H1 (cell line): ENCODE measurements at regions not wholly inside any gene's neighbourhood (a gene's known extent, or its start where the extent isn't known, plus 50 kb on each side); places are given as distances from the start of the nearest gene placed in this dataset.

Source experiments
- CTCF ChIA-PET: fragments of 300-600 bp; sonication (Branson Sonifier 250); formaldehyde crosslinking; loops from one replicate; lab custom pipeline; 2021; ENCODE audit not compliant: partially characterized antibody; lab: Charles Lee
- POLR2A ChIA-PET: fragments of 300-600 bp; sonication (Branson Sonifier 250); formaldehyde crosslinking; loops from one replicate; lab custom pipeline; 2021; ENCODE audit warnings: inconsistent platforms; ENCODE audit not compliant: partially characterized antibody; lab: Charles Lee
- DNase-seq, 2 experiments: peaks; one replicate each; pipeline versions ENCODE4 v3.0.0 to v3.0.0-alpha.2; 2010 to 2022; ENCODE audit warnings: low spot score in 2 of 2, low read depth in 1 of 2, mixed read lengths in 1 of 2
- FAIRE-seq: peaks from 2 replicates; lab custom pipeline; 2011; peaks lifted over from hg19 to GRCh38; lab: Jason Lieb, UNC
- H2AFZ ChIP-seq: 2 replicates; pipeline ENCODE4 v1.8.1; 2012; ENCODE audit warnings: low read length, inconsistent platforms
- H2AK5ac ChIP-seq: 2 replicates; pipeline ENCODE4 v1.6.1; 2013; ENCODE audit warnings: low read depth, low read length
- H2BK120ac ChIP-seq: replicated peaks from 2 replicates; pipeline ENCODE3; 2013; ENCODE audit warnings: low read depth, low read length, inconsistent platforms
- H2BK12ac ChIP-seq: 2 replicates; pipeline ENCODE4 v1.6.1; 2013; ENCODE audit warnings: low read depth, low read length
- H2BK15ac ChIP-seq: 2 replicates; pipeline ENCODE4 v1.6.1; 2013; ENCODE audit warnings: low read length
- H2BK20ac ChIP-seq: 2 replicates; pipeline ENCODE4 v1.6.1; 2013; ENCODE audit warnings: low read length
- H2BK5ac ChIP-seq: 2 replicates; pipeline ENCODE4 v1.6.1; 2013; ENCODE audit warnings: low read depth, low read length
- H3K14ac ChIP-seq: 2 replicates; pipeline ENCODE4 v1.6.1; 2013; ENCODE audit warnings: inconsistent platforms; ENCODE audit not compliant: insufficient read length
- H3K18ac ChIP-seq: 2 replicates; pipeline ENCODE4 v1.6.1; 2013; ENCODE audit warnings: low read length; ENCODE audit errors: extremely low read depth
- H3K23ac ChIP-seq: 2 replicates; pipeline ENCODE4 v1.6.1; 2013; ENCODE audit warnings: inconsistent platforms; ENCODE audit not compliant: insufficient read length
- H3K23me2 ChIP-seq: 2 replicates; pipeline ENCODE4 v1.6.1; 2013; ENCODE audit warnings: low read depth, low read length
- H3K27ac ChIP-seq: 2 replicates; pipeline ENCODE4 v1.6.1; 2011; ENCODE audit warnings: low read depth, low read length, inconsistent platforms
- H3K27me3 ChIP-seq, 4 experiments: replicated peaks in 1 of 4; 1 replicate in 1 of 4; 2 replicates in 3 of 4; pipeline versions ENCODE4 v1.6.1 to v1.8.1; 2011 to 2013; ENCODE audit warnings: low read length in 3 of 4, mild to moderate bottlenecking in 3 of 4, inconsistent platforms in 2 of 4, mixed read lengths in 2 of 4, moderate library complexity in 1 of 4; ENCODE audit not compliant: control insufficient read depth in 3 of 4, insufficient read depth in 3 of 4; ENCODE audit errors: extremely low read depth in 1 of 4
- H3K36me3 ChIP-seq, 4 experiments: 2 replicates each; pipeline versions ENCODE4 v1.6.1 to v1.8.1; 2011 to 2013; ENCODE audit warnings: mild to moderate bottlenecking in 4 of 4, low read length in 3 of 4, moderate library complexity in 2 of 4, control low read depth in 1 of 4, inconsistent platforms in 1 of 4; ENCODE audit not compliant: insufficient read depth in 4 of 4, control insufficient read depth in 2 of 4
- H3K4ac ChIP-seq: replicated peaks from 2 replicates; pipeline ENCODE3; 2013; ENCODE audit warnings: low read length, low read depth, mixed read lengths, inconsistent platforms; ENCODE audit not compliant: insufficient read length
- H3K4me1 ChIP-seq, 4 experiments: replicated peaks in 1 of 4; 1 replicate in 1 of 4; 2 replicates in 3 of 4; pipeline versions ENCODE4 v1.6.1 to v1.8.1; 2011 to 2013; ENCODE audit warnings: low read length in 3 of 4, inconsistent platforms in 2 of 4, mixed read lengths in 1 of 4; ENCODE audit not compliant: insufficient read depth in 4 of 4, control insufficient read depth in 3 of 4
- H3K4me2 ChIP-seq, 2 experiments: 2 replicates each; pipeline versions ENCODE4 v1.6.1 to v1.8.1; 2011 to 2013; ENCODE audit warnings: low read depth in 2 of 2, low read length in 2 of 2, control low read depth in 1 of 2, inconsistent platforms in 1 of 2, mild to moderate bottlenecking in 1 of 2; ENCODE audit not compliant: insufficient read depth in 1 of 2
- H3K4me3 ChIP-seq, 4 experiments: fragments of 200-600, 300-600 bp in 1 of 4; sonication (generic), shearing (Covaris generic), sonication (Bioruptor Twin) in 1 of 4; 2 replicates each; pipeline versions ENCODE4 v1.5.1 to v1.8.1; 2011 to 2016; ENCODE audit warnings: low read length in 4 of 4, low read depth in 3 of 4, control low read depth in 2 of 4, inconsistent platforms in 2 of 4, mild to moderate bottlenecking in 2 of 4, mixed read lengths in 1 of 4, moderate library complexity in 1 of 4; ENCODE audit not compliant: insufficient read depth in 2 of 4; ENCODE audit errors: extremely low read depth in 1 of 4
- H3K56ac ChIP-seq: replicated peaks from 2 replicates; pipeline ENCODE3; 2013; ENCODE audit warnings: low read depth, mild to moderate bottlenecking, mixed read lengths, low read length, inconsistent platforms; ENCODE audit not compliant: insufficient read length
- H3K79me1 ChIP-seq: 2 replicates; pipeline ENCODE4 v1.6.1; 2013; ENCODE audit warnings: low read depth, low read length, control low read depth
- H3K79me2 ChIP-seq, 2 experiments: 2 replicates each; pipeline versions ENCODE4 v1.6.1 to v1.8.1; 2012 to 2013; ENCODE audit warnings: low read length in 2 of 2, mild to moderate bottlenecking in 2 of 2, inconsistent platforms in 1 of 2; ENCODE audit not compliant: insufficient read depth in 2 of 2, control insufficient read depth in 1 of 2
- H3K9ac ChIP-seq, 4 experiments: replicated peaks in 1 of 4; 1 replicate in 1 of 4; 2 replicates in 3 of 4; pipeline versions ENCODE4 v1.6.1 to v1.8.1; 2011 to 2013; ENCODE audit warnings: low read depth in 3 of 4, low read length in 3 of 4, control low read depth in 2 of 4, mild to moderate bottlenecking in 2 of 4, moderate library complexity in 2 of 4, inconsistent platforms in 1 of 4; ENCODE audit errors: extremely low read depth in 1 of 4
- H3K9me3 ChIP-seq, 2 experiments: 2 replicates each; pipeline versions ENCODE4 v1.6.1 to v1.8.1; 2012 to 2013; ENCODE audit warnings: mild to moderate bottlenecking in 2 of 2, moderate library complexity in 2 of 2, control low read depth in 1 of 2, inconsistent platforms in 1 of 2, low read depth in 1 of 2, low read length in 1 of 2, mixed read lengths in 1 of 2; ENCODE audit not compliant: insufficient read depth in 2 of 2
- H4K20me1 ChIP-seq, 2 experiments: replicated peaks in 1 of 2; 2 replicates each; pipeline versions ENCODE3 to v1.8.1; 2011 to 2013; ENCODE audit warnings: inconsistent platforms in 2 of 2, low read length in 2 of 2, mild to moderate bottlenecking in 1 of 2; ENCODE audit not compliant: insufficient read depth in 2 of 2, control insufficient read depth in 1 of 2
- H4K5ac ChIP-seq: 2 replicates; pipeline ENCODE4 v1.6.1; 2013; ENCODE audit warnings: low read length, low read depth, mixed read lengths, inconsistent platforms; ENCODE audit not compliant: insufficient read length
- H4K8ac ChIP-seq: 2 replicates; pipeline ENCODE4 v1.8.0; 2013; ENCODE audit warnings: mild to moderate bottlenecking, moderate library complexity, low read length, inconsistent platforms; ENCODE audit not compliant: insufficient read depth; ENCODE audit errors: extremely low read depth
- H4K91ac ChIP-seq: replicated peaks from 2 replicates; pipeline ENCODE3; 2013; ENCODE audit warnings: low read length, mixed read lengths, inconsistent platforms; ENCODE audit not compliant: insufficient read length
- E2F6 ChIP-seq: IDR thresholded peaks from 2 replicates; pipeline ENCODE4 v1.6.1; 2012; ENCODE audit warnings: inconsistent platforms
- YY1 ChIP-seq: IDR thresholded peaks from 2 replicates; pipeline ENCODE4 v1.6.1; 2011; ENCODE audit warnings: low read depth, mild to moderate bottlenecking, low read length
- WGBS, 2 experiments: shearing (Covaris generic) in 1 of 2; methylation state at CpG; one replicate each; pipeline versions ENCODE4 v1.1.6 to v1.1.7; 2013 to 2015; ENCODE audit warnings: low lambda C conversion rate in 2 of 2, mixed read lengths in 2 of 2, inconsistent platforms in 1 of 2, low coverage in 1 of 2, missing lambda C conversion rate in 1 of 2; ENCODE audit not compliant: insufficient replicate concordance in 2 of 2, insufficient coverage in 1 of 2, insufficient read length in 1 of 2; ENCODE audit errors: extremely low coverage in 1 of 2, missing lambda C conversion rate in 1 of 2; 5-methylcytosine and 5-hydroxymethylcytosine counted together

GRCh38 chr3:128556384-128556783 lies 63.4 kb upstream of the GATA2 start:
- no peak overlapping the region for H3K4ac ChIP-seq
- H3K4me1 ChIP-seq = peaks cover 0 to 10% (median 7%) of the 10 kb centered on the region in 4 experiments; a peak in 6 of 7 replicates
- H3K27me3 ChIP-seq = peaks cover 0 to 29% (median 27%) of the 10 kb centered on the region in 4 experiments; a peak in 6 of 7 replicates
- no peak for TF ChIP-seq E2F6
- no peak for TF ChIP-seq YY1
- H2AK5ac ChIP-seq = peak overlapping the region; percentile 84
- peak overlapping the region; percentile 14; the same call in 1 of the 2 replicates for H2BK15ac ChIP-seq
- no peak overlapping the region for H3K9ac ChIP-seq
- no peaks in the 10 kb centered on the region for H4K20me1 ChIP-seq
- H3K14ac ChIP-seq = no peak overlapping the region
- peak overlapping the region; percentile 2; the same call in 1 of the 2 replicates for H2BK20ac ChIP-seq
- no peak overlapping the region for H3K23ac ChIP-seq
- ChIA-PET POLR2A (no interaction called here), CTCF (interaction anchor here (1.2 to 1.6 kb wide), 5 partner anchors 9 to 19 kb away, joined by 4 to 9 read pairs (median 5); no protein-coding TSS in a partner anchor)
- H3K79me2 ChIP-seq = no peaks in the 10 kb centered on the region
- H3K4me3 ChIP-seq = no peak overlapping the region
- 0 out of 2 replicates have a peak overlapping the region, but pooled peaks have one; percentile 32 for H3K18ac ChIP-seq
- H2AFZ ChIP-seq = no peak overlapping the region
- no peak overlapping the region for H3K56ac ChIP-seq
- no peaks in the 10 kb centered on the region for H3K79me1 ChIP-seq
- no peak overlapping the region for H4K5ac ChIP-seq
- FAIRE-seq (no peak), DNase-seq (no peak)
- H3K23me2 ChIP-seq = peaks cover 2% of the 10 kb centered on the region; the same call in 1 of the 2 replicates
- peak overlapping the region; percentile 11 for H4K91ac ChIP-seq
- 89% methylated on average over 10 of the region's 10 CpGs; no CpG with 5 or more reads in 1 of the 2 experiments for WGBS, 2 experiments
- no peaks in the 10 kb centered on the region for H3K36me3 ChIP-seq
- 0 out of 2 replicates have a peak overlapping the region, but pooled peaks have one; percentile 20 for H2BK5ac ChIP-seq
- H4K8ac ChIP-seq = no peak overlapping the region
- no peak overlapping the region for H3K27ac ChIP-seq
- no peaks in the 10 kb centered on the region; a peak in 1 of 4 replicates for H3K9me3 ChIP-seq
- H2BK12ac ChIP-seq = peak overlapping the region; percentile 62; the same call in 1 of the 2 replicates
- H3K4me2 ChIP-seq = no peak overlapping the region
- H2BK120ac ChIP-seq = peak overlapping the region; percentile 24
